HG03354 (cell line): ENCODE measurements at regions not wholly inside any gene's neighbourhood (a gene's known extent, or its start where the extent isn't known, plus 50 kb on each side); places are given as distances from the start of the nearest gene placed in this dataset.
"Not testable (repeated sequence)": the region's sequence is repeated elsewhere in the genome, so short reads cannot be mapped to it uniquely, and the experiment has no call there.

ENCODE experiments used
- ATAC-seq: cut with Tn5 transposase; IDR thresholded peaks from one replicate; pipeline ENCODE4 v1.9.1; 2021; ENCODE audit warnings: mild to moderate bottlenecking; ENCODE audit not compliant: unreplicated experiment, poor library complexity, severe bottlenecking

- no peak for ATAC-seq
Measured at GRCh38 chr6:126721581-126722160, 381.8 kb downstream of the CENPW start.

GRCh38 chr6:126722411-126722810 lies 382.5 kb downstream of the CENPW start:
- ATAC-seq: no peak

GRCh38 chr6:126723541-126724170 lies 383.7 kb downstream of the CENPW start:
- ATAC-seq: no peak

GRCh38 chr6:126724821-126725220 lies 384.9 kb downstream of the CENPW start:
- ATAC-seq: no peak

GRCh38 chr6:126726454-126726853 lies 386.5 kb downstream of the CENPW start:
- not testable (repeated sequence) for ATAC-seq

- ATAC-seq: no peak
Measured at GRCh38 chr6:126738146-126738545, 380.3 kb upstream of the RSPO3 start.

GRCh38 chr6:126738641-126739040 lies 379.8 kb upstream of the RSPO3 start:
- no peak for ATAC-seq

GRCh38 chr6:126743076-126743475 lies 375.4 kb upstream of the RSPO3 start:
- ATAC-seq: no peak

GRCh38 chr6:126747728-126748540 lies 370.5 kb upstream of the RSPO3 start:
- no peak for ATAC-seq

GRCh38 chr6:126753606-126754005 lies 364.9 kb upstream of the RSPO3 start:
- no peak for ATAC-seq

GRCh38 chr6:126761854-126762253 lies 356.6 kb upstream of the RSPO3 start:
- ATAC-seq: no peak

GRCh38 chr6:126764104-126764503 lies 354.4 kb upstream of the RSPO3 start:
- ATAC-seq: no peak

- no peak for ATAC-seq
Measured at GRCh38 chr6:126764671-126765070, 353.8 kb upstream of the RSPO3 start.

- no peak for ATAC-seq
Measured at GRCh38 chr6:126766820-126767219, 351.7 kb upstream of the RSPO3 start.

GRCh38 chr6:126767711-126768110 lies 350.8 kb upstream of the RSPO3 start:
- ATAC-seq: no peak

GRCh38 chr6:126770176-126770575 lies 348.3 kb upstream of the RSPO3 start:
- ATAC-seq: no peak

GRCh38 chr6:126773112-126773805 lies 345.2 kb upstream of the RSPO3 start:
- no peak for ATAC-seq

- no peak for ATAC-seq
Measured at GRCh38 chr6:126779331-126779730, 339.1 kb upstream of the RSPO3 start.

GRCh38 chr6:126781582-126781981 lies 336.9 kb upstream of the RSPO3 start:
- ATAC-seq: no peak

- ATAC-seq: no peak
Measured at GRCh38 chr6:126784161-126784790, 334.2 kb upstream of the RSPO3 start.
